Superior temporal gyrus (tissue), 1 donor: ENCODE measurements at regions not wholly inside any gene's neighbourhood (a gene's known extent, or its start where the extent isn't known, plus 50 kb on each side); places are given as distances from the start of the nearest gene placed in this dataset.

Experiments used
- DNase-seq: peaks from one replicate; pipeline ENCODE4 v3.0.0-alpha.2; 2016; ENCODE audit errors: extremely low spot score

- no peak for DNase-seq
Observed at GRCh38 chr16:79298894-79299799, 301.4 kb downstream of the MAF start.

GRCh38 chr16:79298476-79298875 is 302.1 kb downstream of the MAF start:
- no peak for DNase-seq

- DNase-seq: no peak
Observed at GRCh38 chr16:79297805-79298204, 302.7 kb downstream of the MAF start.

- no peak for DNase-seq
Observed at GRCh38 chr16:79297296-79297695, 303.2 kb downstream of the MAF start.

GRCh38 chr16:79296491-79296890 is 304.0 kb downstream of the MAF start:
- no peak for DNase-seq

- DNase-seq: no peak
Observed at GRCh38 chr16:79295746-79296145, 304.8 kb downstream of the MAF start.

GRCh38 chr16:79295162-79295561 is 305.4 kb downstream of the MAF start:
- no peak for DNase-seq

- no peak for DNase-seq
Observed at GRCh38 chr16:79294568-79294967, 306.0 kb downstream of the MAF start.

- DNase-seq: no peak
Observed at GRCh38 chr16:79293836-79294460, 306.6 kb downstream of the MAF start.

- DNase-seq: no peak
Observed at GRCh38 chr16:79288066-79288465, 312.5 kb downstream of the MAF start.

GRCh38 chr16:79287424-79287917 is 313.1 kb downstream of the MAF start:
- DNase-seq: no peak

- DNase-seq: peak; percentile 65
Observed at GRCh38 chr16:79286646-79287423, 313.7 kb downstream of the MAF start.

- DNase-seq: peak; percentile 27
Observed at GRCh38 chr16:79284766-79285165, 315.8 kb downstream of the MAF start.

- no peak for DNase-seq
Observed at GRCh38 chr16:79283578-79283977, 317.0 kb downstream of the MAF start.

GRCh38 chr16:79282806-79283205 is 317.7 kb downstream of the MAF start:
- DNase-seq: no peak

- DNase-seq: no peak
Observed at GRCh38 chr16:79278506-79278905, 322.0 kb downstream of the MAF start.

GRCh38 chr16:79276501-79276900 is 324.0 kb downstream of the MAF start:
- DNase-seq: no peak

- no peak for DNase-seq
Observed at GRCh38 chr16:79274264-79274663, 326.3 kb downstream of the MAF start.

- DNase-seq: no peak
Observed at GRCh38 chr16:79272141-79272577, 328.4 kb downstream of the MAF start.

- no peak for DNase-seq
Observed at GRCh38 chr16:79271583-79271982, 329.0 kb downstream of the MAF start.

GRCh38 chr16:79270011-79270410 is 330.5 kb downstream of the MAF start:
- no peak for DNase-seq

GRCh38 chr16:79269211-79269863 is 331.2 kb downstream of the MAF start:
- no peak for DNase-seq
